ENCODE measurements at regions not wholly inside any gene's neighbourhood (a gene's known extent, or its start where the extent isn't known, plus 50 kb on each side); places are given as distances from the start of the nearest gene placed in this dataset.

GRCh38 chr1:59194621-59195020 is 102.3 kb upstream of the FGGY start:
- TF ChIP-seq, protein P1, sequence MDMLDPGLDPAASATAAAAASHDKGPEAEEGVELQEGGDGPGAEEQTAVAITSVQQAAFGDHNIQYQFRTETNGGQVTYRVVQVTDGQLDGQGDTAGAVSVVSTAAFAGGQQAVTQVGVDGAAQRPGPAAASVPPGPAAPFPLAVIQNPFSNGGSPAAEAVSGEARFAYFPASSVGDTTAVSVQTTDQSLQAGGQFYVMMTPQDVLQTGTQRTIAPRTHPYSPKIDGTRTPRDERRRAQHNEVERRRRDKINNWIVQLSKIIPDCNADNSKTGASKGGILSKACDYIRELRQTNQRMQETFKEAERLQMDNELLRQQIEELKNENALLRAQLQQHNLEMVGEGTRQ (IDR thresholded peaks at IDR 0.05; ENCODE audit: low read length) = no peak
- TF ChIP-seq ZNF274 (IDR thresholded peaks at IDR 0.05; ENCODE audit: borderline replicate concordance, extremely low read depth, low read length) (no peak), RXRA (IDR thresholded peaks at IDR 0.05; ENCODE audit: insufficient read depth, low read depth, low read length) (no peak), EZH2 (IDR thresholded peaks at IDR 0.05; ENCODE audit: low read depth, low read length, severe bottlenecking) (no peak), CHD7 (IDR thresholded peaks at IDR 0.05; ENCODE audit: insufficient replicate concordance, low read length) (no peak), YY1 (IDR thresholded peaks at IDR 0.05; ENCODE audit: low read depth, low read length) (no peak), SRF (IDR thresholded peaks at IDR 0.05; ENCODE audit: low read depth, low read length) (no peak), ASH2L (IDR thresholded peaks at IDR 0.05; ENCODE audit: low read length) (no peak), MAX (IDR thresholded peaks at IDR 0.05) (no peak), CEBPB (IDR thresholded peaks at IDR 0.05; ENCODE audit: low read depth, low read length) (no peak), SP1 (IDR thresholded peaks at IDR 0.05; ENCODE audit: low read depth, low read length) (no peak), RAD21 (IDR thresholded peaks at IDR 0.05 in 1 of 2, conservative IDR thresholded peaks at IDR 0.05 in 1 of 2; ENCODE audit: low read depth in 2 of 2, low read length in 2 of 2) (no peak), CREB1 (IDR thresholded peaks at IDR 0.05) (no peak)
- TF ChIP-seq, protein P2, sequence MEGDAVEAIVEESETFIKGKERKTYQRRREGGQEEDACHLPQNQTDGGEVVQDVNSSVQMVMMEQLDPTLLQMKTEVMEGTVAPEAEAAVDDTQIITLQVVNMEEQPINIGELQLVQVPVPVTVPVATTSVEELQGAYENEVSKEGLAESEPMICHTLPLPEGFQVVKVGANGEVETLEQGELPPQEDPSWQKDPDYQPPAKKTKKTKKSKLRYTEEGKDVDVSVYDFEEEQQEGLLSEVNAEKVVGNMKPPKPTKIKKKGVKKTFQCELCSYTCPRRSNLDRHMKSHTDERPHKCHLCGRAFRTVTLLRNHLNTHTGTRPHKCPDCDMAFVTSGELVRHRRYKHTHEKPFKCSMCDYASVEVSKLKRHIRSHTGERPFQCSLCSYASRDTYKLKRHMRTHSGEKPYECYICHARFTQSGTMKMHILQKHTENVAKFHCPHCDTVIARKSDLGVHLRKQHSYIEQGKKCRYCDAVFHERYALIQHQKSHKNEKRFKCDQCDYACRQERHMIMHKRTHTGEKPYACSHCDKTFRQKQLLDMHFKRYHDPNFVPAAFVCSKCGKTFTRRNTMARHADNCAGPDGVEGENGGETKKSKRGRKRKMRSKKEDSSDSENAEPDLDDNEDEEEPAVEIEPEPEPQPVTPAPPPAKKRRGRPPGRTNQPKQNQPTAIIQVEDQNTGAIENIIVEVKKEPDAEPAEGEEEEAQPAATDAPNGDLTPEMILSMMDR (IDR thresholded peaks at IDR 0.05; ENCODE audit: control extremely low read depth in 1 of 3, insufficient read depth in 1 of 3, low read depth in 1 of 3, low read length in 3 of 3) = no peak

Data from H1 (cell line).